ENCODE measurements at regions not wholly inside any gene's neighbourhood (a gene's known extent, or its start where the extent isn't known, plus 50 kb on each side); places are given as distances from the start of the nearest gene placed in this dataset.

DNA sequence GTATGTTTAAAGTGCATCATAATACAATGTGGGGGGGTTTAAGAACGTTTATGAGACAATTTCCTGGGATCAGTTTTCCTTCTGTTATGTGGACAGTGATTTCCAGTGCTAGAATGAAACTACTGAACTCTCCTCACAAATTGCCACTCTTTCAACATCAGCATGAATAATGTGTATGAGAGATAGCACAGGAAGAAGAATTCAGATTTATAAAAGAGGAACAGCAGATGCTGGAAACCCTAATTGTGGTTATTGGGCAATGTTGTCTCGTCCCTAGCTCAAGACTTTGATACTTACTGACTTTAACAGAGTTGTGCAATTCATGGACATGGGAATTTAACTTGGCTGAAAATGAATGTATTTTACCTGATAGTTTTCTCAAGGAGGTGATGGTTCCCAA lies 410.8 kb upstream of the MEF2C start:
- no peaks in the 10 kb centered on the region for H3K36me3 ChIP-seq (ENCODE audit: control insufficient read depth in 2 of 2, extremely low read depth in 1 of 2, insufficient read depth in 2 of 2, low read length in 2 of 2)
- H3K4me3 ChIP-seq (replicated peaks in 1 of 3; ENCODE audit: insufficient read depth in 1 of 3, low read depth in 1 of 3, low read length in 3 of 3): no peak overlapping the region
- FAIRE-seq (no peak), DNase-seq (ENCODE audit: low read depth, low spot score) (no peak)
- H3K27me3 ChIP-seq (ENCODE audit: control insufficient read depth in 2 of 2, insufficient read depth in 2 of 2, low read length in 2 of 2): no peaks in the 10 kb centered on the region
- CTCF ChIA-PET: interaction anchor here (1.0 kb wide), 1 partner anchor 637 kb away, joined by 3 read pairs; no protein-coding TSS in a partner anchor
- no peaks in the 10 kb centered on the region for H4K20me1 ChIP-seq (replicated peaks; ENCODE audit: control insufficient read depth, extremely low read depth, insufficient read depth, low read length)
- H3K4me1 ChIP-seq (ENCODE audit: control insufficient read depth, extremely low read depth, insufficient read depth, low read length): no peaks in the 10 kb centered on the region
- no peaks in the 10 kb centered on the region for H3K9me3 ChIP-seq (replicated peaks; ENCODE audit: control insufficient read depth, insufficient read depth, low read length)
- no peaks in the 10 kb centered on the region for H3K9me1 ChIP-seq (replicated peaks; ENCODE audit: control insufficient read depth, extremely low read depth, insufficient read depth, low read length)
- dilution Hi-C loops (cut with MboI; ENCODE audit: extremely low pct_ligation_motif_present, low sequenced_read_pairs) (no loop called here), intact Hi-C loops (cut with micrococcal nuclease) (no loop called here)
- H3K9ac ChIP-seq (replicated peaks; ENCODE audit: extremely low read depth, insufficient read depth, low read length): no peak overlapping the region
- no peak overlapping the region for H3K27ac ChIP-seq (ENCODE audit: insufficient read depth, low read depth, low read length)
- no peak overlapping the region for H2AFZ ChIP-seq (ENCODE audit: low read depth, low read length)
- POLR2A ChIA-PET: no interaction called here
- TF ChIP-seq MYC (IDR thresholded peaks at IDR 0.05; ENCODE audit: low read depth, low read length) (no peak), FOS (IDR thresholded peaks at IDR 0.05; ENCODE audit: borderline replicate concordance, insufficient read depth, low read length) (no peak), EZH2 (IDR thresholded peaks at IDR 0.05; ENCODE audit: borderline replicate concordance, low read depth, low read length, severe bottlenecking) (no peak), JUN (IDR thresholded peaks at IDR 0.05; ENCODE audit: borderline replicate concordance, insufficient read depth, insufficient read length, low read depth) (no peak), POLR2AphosphoS5 (IDR thresholded peaks at IDR 0.05; ENCODE audit: insufficient read depth, low read depth, low read length) (no peak), CTCF (IDR thresholded peaks at IDR 0.05; ENCODE audit: extremely low read depth in 1 of 2, insufficient read depth in 1 of 2, low read depth in 1 of 2, low read length in 2 of 2) (no peak), POLR2A (IDR thresholded peaks at IDR 0.05; ENCODE audit: low read depth, low read length) (no peak)
- TF ChIP-seq, protein P1, sequence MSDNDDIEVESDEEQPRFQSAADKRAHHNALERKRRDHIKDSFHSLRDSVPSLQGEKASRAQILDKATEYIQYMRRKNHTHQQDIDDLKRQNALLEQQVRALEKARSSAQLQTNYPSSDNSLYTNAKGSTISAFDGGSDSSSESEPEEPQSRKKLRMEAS (IDR thresholded peaks at IDR 0.05; ENCODE audit: insufficient read depth, insufficient read length): no peak
- BruUV-seq (replicated peaks): no TSS peak
- H3K79me2 ChIP-seq (ENCODE audit: control insufficient read depth, insufficient read depth, low read length): no peaks in the 10 kb centered on the region
- H3K4me2 ChIP-seq (ENCODE audit: insufficient read depth, low read length): no peak overlapping the region

Data from endothelial cell of umbilical vein (primary cell).